ENCODE measurements at regions not wholly inside any gene's neighbourhood (a gene's known extent, or its start where the extent isn't known, plus 50 kb on each side); places are given as distances from the start of the nearest gene placed in this dataset.

DNA sequence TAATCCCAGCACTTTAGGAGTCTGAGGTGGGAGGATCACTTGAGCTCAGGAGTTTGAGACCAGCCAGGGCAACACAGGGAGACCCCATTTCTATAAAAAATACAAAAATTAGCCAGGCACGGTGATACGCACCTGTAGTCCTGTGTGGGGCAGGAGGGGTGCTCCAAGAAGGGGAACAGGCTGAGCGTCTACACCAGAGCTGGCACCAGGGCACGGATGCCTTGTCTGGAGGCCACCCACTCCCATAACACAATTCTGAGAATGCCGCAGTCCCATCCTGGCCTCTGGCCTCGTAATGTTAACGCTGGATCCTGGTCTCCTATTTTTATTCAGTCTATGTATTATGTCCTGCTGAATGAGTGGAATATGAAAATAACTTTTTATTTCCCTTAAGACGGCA lies 161.3 kb downstream of the WSCD1 start:
- TF ChIP-seq CTCF (tag by site-specific recombination; IDR thresholded peaks at IDR 0.05): no peak
- TF ChIP-seq ZFP41 (tag by site-specific recombination; IDR thresholded peaks at IDR 0.05; ENCODE audit: borderline replicate concordance): no peak
- TF ChIP-seq ZNF324 (tag by site-specific recombination; IDR thresholded peaks at IDR 0.05): no peak
- no peak for TF ChIP-seq ELK4 (IDR thresholded peaks at IDR 0.05; ENCODE audit: borderline replicate concordance, low read depth, low read length)
- no peak for TF ChIP-seq ZBTB11 (tag by site-specific recombination; conservative IDR thresholded peaks at IDR 0.05; ENCODE audit: low read depth)
- TF ChIP-seq PRDM10 (tag by site-specific recombination; IDR thresholded peaks at IDR 0.05): no peak
- no peak for TF ChIP-seq ZNF23 (tag by site-specific recombination; IDR thresholded peaks at IDR 0.05; ENCODE audit: borderline replicate concordance)
- TF ChIP-seq ZNF518A (tag by site-specific recombination; conservative IDR thresholded peaks at IDR 0.05; ENCODE audit: low read depth): no peak
- no peak for TF ChIP-seq ZSCAN30 (tag by site-specific recombination; IDR thresholded peaks at IDR 0.05)
- no peak for TF ChIP-seq ZNF140 (tag by site-specific recombination; IDR thresholded peaks at IDR 0.05)
